Stimulated activated CD4-positive, alpha-beta T cell treated with anti-CD3 and anti-CD28 coated beads, Interleukin-15, amount 100 ng/mL, for 24 hours (primary cell): ENCODE measurements at regions not wholly inside any gene's neighbourhood (a gene's known extent, or its start where the extent isn't known, plus 50 kb on each side); places are given as distances from the start of the nearest gene placed in this dataset.

ENCODE experiments used
- DNase-seq: peaks from one replicate; pipeline ENCODE4 v3.0.0-alpha.2; 2020

- DNase-seq: no peak
Measured at GRCh38 chr20:52291109-52291508, 99.5 kb upstream of the ZFP64 start.

GRCh38 chr20:52290569-52290968, 99.0 kb upstream of the ZFP64 start:
- DNase-seq: no peak

GRCh38 chr20:52289956-52290565, 98.5 kb upstream of the ZFP64 start:
- DNase-seq: no peak

- DNase-seq: no peak
Measured at GRCh38 chr20:52280407-52280806, 88.8 kb upstream of the ZFP64 start.

- no peak for DNase-seq
Measured at GRCh38 chr20:52279706-52280105, 88.1 kb upstream of the ZFP64 start.

GRCh38 chr20:52275181-52275691, 83.7 kb upstream of the ZFP64 start:
- no peak for DNase-seq

- DNase-seq: no peak
Measured at GRCh38 chr20:52270696-52271095, 79.1 kb upstream of the ZFP64 start.

GRCh38 chr20:52270001-52270606, 78.5 kb upstream of the ZFP64 start:
- no peak for DNase-seq

- DNase-seq: no peak
Measured at GRCh38 chr20:52269321-52269720, 77.7 kb upstream of the ZFP64 start.

GRCh38 chr20:52268184-52268749, 76.7 kb upstream of the ZFP64 start:
- no peak for DNase-seq

GRCh38 chr20:52267418-52267817, 75.8 kb upstream of the ZFP64 start:
- no peak for DNase-seq

GRCh38 chr20:52263757-52264156, 72.2 kb upstream of the ZFP64 start:
- no peak for DNase-seq

- no peak for DNase-seq
Measured at GRCh38 chr20:52261792-52262191, 70.2 kb upstream of the ZFP64 start.

GRCh38 chr20:52259295-52259694, 67.7 kb upstream of the ZFP64 start:
- DNase-seq: no peak

- DNase-seq: no peak
Measured at GRCh38 chr20:52256454-52256853, 64.9 kb upstream of the ZFP64 start.

- no peak for DNase-seq
Measured at GRCh38 chr20:52252664-52253063, 61.1 kb upstream of the ZFP64 start.

- DNase-seq: no peak
Measured at GRCh38 chr20:52251827-52252226, 60.2 kb upstream of the ZFP64 start.

- no peak for DNase-seq
Measured at GRCh38 chr20:52251136-52251700, 59.6 kb upstream of the ZFP64 start.

GRCh38 chr20:52247548-52247947, 56.0 kb upstream of the ZFP64 start:
- no peak for DNase-seq

- no peak for DNase-seq
Measured at GRCh38 chr20:52246366-52246765, 54.8 kb upstream of the ZFP64 start.

GRCh38 chr20:52244702-52245101, 53.1 kb upstream of the ZFP64 start:
- DNase-seq: no peak

- DNase-seq: no peak
Measured at GRCh38 chr20:52242237-52243230, 51.0 kb upstream of the ZFP64 start.
